ENCODE measurements at regions not wholly inside any gene's neighbourhood (a gene's known extent, or its start where the extent isn't known, plus 50 kb on each side); places are given as distances from the start of the nearest gene placed in this dataset.

DNA sequence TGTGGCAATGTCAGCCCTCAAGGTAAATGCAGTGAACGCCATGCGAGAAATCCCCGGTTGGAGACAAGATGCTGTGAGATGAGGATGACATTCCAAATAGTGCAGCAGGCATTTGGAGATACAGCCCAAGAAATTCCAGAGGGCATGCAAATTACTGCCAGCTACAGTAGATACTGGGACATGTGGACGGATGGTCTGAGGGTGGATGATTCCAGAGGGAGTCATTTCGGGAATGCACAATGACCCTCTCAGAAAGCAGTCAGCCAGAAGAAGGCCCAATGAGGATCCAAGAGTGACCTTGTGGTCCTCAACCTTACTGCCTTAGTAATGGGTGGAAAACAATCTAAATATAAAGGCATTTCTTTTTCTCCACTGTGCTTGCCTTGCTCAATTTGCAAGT is 111.3 kb downstream of the HNRNPLL start:
- H3K4me3 ChIP-seq, result no peak overlapping the region
- no peaks in the 10 kb centered on the region for H3K36me3 ChIP-seq
- TF ChIP-seq POLR2AphosphoS5 (IDR thresholded peaks at IDR 0.05) (no peak), POLR2A (IDR thresholded peaks at IDR 0.05) (no peak), CTCF (IDR thresholded peaks at IDR 0.05) (no peak)
- no peaks in the 10 kb centered on the region for H3K9me3 ChIP-seq
- intact Hi-C loops (cut with DNase I; ENCODE audit: low total_unique reads), result no loop called here
- no peak for DNase-seq (ENCODE audit: low spot score in 2 of 2)
- no peaks in the 10 kb centered on the region for H3K27me3 ChIP-seq
- H3K27ac ChIP-seq, result no peak overlapping the region
- H3K4me1 ChIP-seq, result no peaks in the 10 kb centered on the region

GRCh38 chr2:38489846-38490245 is 112.8 kb upstream of the ATL2 start:
- no peak for TF ChIP-seq POLR2AphosphoS5 (IDR thresholded peaks at IDR 0.05)
- no peak overlapping the region for H3K4me3 ChIP-seq
- DNase-seq (ENCODE audit: low spot score in 2 of 2), result no peak
- intact Hi-C loops (cut with DNase I; ENCODE audit: low total_unique reads), result no loop called here
- H3K36me3 ChIP-seq, result no peaks in the 10 kb centered on the region
- no peaks in the 10 kb centered on the region for H3K9me3 ChIP-seq
- H3K4me1 ChIP-seq, result no peaks in the 10 kb centered on the region
- H3K27me3 ChIP-seq, result no peaks in the 10 kb centered on the region
- no peak overlapping the region for H3K27ac ChIP-seq

GRCh38 chr2:38487852-38488251 is 110.8 kb upstream of the ATL2 start:
- no peak for DNase-seq (ENCODE audit: low spot score in 2 of 2)

DNA sequence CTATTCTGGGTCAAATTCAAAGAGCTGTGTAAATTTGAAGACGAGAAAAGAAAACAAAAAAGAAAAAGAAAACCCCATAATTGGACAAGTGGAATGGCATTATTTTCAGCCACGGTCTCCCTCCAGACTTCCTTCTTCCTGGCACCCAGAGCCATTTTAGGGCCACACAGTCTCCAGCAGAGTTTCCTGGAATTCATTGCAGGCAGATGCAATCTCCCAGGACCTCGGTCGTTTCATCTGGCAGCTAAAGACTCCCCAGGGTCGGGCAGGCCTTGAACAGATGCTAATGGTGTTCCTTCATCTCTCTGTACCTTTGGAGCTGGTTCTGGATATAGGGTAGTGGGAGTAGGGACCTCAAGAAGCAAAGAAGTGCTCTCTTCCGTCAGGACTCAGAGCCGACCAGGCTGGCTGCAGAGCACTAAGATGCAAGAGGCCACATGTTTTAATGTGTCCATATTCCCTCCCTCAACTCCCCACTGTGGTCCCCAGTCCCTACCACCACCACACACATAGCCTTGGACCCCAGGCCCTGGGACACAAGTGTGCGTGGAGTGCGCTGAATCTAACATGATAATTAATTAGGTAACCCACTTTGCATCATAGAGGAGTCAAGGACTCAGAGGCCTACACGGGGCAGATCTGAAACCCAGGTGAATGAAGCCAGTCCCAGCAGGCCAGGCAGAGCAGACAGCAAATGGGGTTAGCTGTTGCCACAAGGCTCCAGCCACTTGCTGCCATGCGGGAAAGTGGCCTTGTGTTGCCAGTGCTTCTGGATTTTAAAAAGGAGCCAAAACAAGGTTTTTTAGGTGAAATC is 109.3 kb upstream of the ATL2 start:
- no peak for DNase-seq (ENCODE audit: low spot score in 2 of 2)
- Histone ChIP-seq H3K4me1 (no peaks in the 10 kb centered on the region), H3K27ac (no peak overlapping the region), H3K36me3 (no peaks in the 10 kb centered on the region), H3K9me3 (no peaks in the 10 kb centered on the region), H3K4me3 (no peak overlapping the region), H3K27me3 (no peaks in the 10 kb centered on the region)
- intact Hi-C loops (cut with DNase I; ENCODE audit: low total_unique reads), result no loop called here
- TF ChIP-seq POLR2AphosphoS5 (IDR thresholded peaks at IDR 0.05) (no peak), POLR2A (IDR thresholded peaks at IDR 0.05) (no peak), CTCF (IDR thresholded peaks at IDR 0.05) (no peak)

More at GRCh38 chr2:38487852-38488251, 110.8 kb upstream of the ATL2 start:
- intact Hi-C loops (cut with DNase I; ENCODE audit: low total_unique reads), result no loop called here
- Histone ChIP-seq H3K27me3 (no peaks in the 10 kb centered on the region), H3K36me3 (no peaks in the 10 kb centered on the region), H3K4me3 (no peak overlapping the region), H3K27ac (no peak overlapping the region), H3K9me3 (no peaks in the 10 kb centered on the region), H3K4me1 (no peaks in the 10 kb centered on the region)
- TF ChIP-seq POLR2A (IDR thresholded peaks at IDR 0.05) (no peak), POLR2AphosphoS5 (IDR thresholded peaks at IDR 0.05) (no peak), CTCF (IDR thresholded peaks at IDR 0.05) (no peak)

- no peaks in the 10 kb centered on the region for H3K36me3 ChIP-seq
- intact Hi-C loops (cut with DNase I; ENCODE audit: low total_unique reads), result no loop called here
- no peak overlapping the region for H3K4me3 ChIP-seq
Measured at GRCh38 chr2:38485734-38486133, 108.7 kb upstream of the ATL2 start.

More at GRCh38 chr2:38485734-38486133, 108.7 kb upstream of the ATL2 start:
- no peaks in the 10 kb centered on the region for H3K27me3 ChIP-seq
- H3K4me1 ChIP-seq, result no peaks in the 10 kb centered on the region
- no peak for DNase-seq (ENCODE audit: low spot score in 2 of 2)
- TF ChIP-seq CTCF (IDR thresholded peaks at IDR 0.05) (no peak), POLR2A (IDR thresholded peaks at IDR 0.05) (no peak), POLR2AphosphoS5 (IDR thresholded peaks at IDR 0.05) (no peak)
- H3K9me3 ChIP-seq, result peaks cover under 1 to 4% of the 10 kb centered on the region in 2 donors
- no peak overlapping the region for H3K27ac ChIP-seq
